NCI-H526 (cell line): ENCODE measurements at regions not wholly inside any gene's neighbourhood (a gene's known extent, or its start where the extent isn't known, plus 50 kb on each side); places are given as distances from the start of the nearest gene placed in this dataset.
"Not testable (repeated sequence)": the region's sequence is repeated elsewhere in the genome, so short reads cannot be mapped to it uniquely, and the experiment has no call there.

Experiments
- DNase-seq, 2 experiments: peaks; one replicate each; lab custom pipeline; 2025; lab: John Stamatoyannopoulos, UW

DNA sequence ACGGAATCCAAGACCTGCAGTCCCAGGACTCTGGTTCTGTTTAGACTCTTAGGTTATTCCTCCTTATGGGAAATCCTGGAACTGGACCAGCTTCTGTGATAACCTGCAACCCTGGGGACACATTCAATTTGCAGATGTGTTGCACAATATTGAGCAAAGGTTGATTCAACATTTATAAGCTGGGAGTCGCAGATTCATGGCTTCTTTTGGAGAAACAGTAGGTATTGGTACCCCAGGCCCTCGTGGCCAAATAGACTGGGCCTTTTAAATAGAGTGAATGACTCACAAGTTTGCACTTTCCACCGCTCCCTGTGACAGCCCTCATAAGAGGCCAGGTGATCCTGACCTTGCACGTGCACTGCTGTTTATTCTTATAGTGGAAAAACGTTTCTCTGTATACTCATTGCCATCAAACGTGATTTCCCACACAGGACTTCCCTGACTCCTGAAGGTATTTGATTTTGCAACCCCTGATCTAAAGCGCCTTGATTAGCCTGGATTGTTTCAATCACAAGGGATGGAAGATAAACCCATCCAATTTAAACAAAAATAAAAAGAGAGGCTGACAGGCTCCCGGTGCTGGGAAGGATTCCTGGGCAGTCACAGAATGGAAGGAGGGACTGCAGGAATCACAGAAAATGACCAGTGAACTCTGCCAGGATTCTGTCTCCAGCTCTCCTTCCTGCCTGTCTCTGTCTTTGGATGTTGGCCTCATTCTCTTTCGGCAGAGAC lies 98.0 kb downstream of the VCPKMT start:
- no peak for DNase-seq

DNA sequence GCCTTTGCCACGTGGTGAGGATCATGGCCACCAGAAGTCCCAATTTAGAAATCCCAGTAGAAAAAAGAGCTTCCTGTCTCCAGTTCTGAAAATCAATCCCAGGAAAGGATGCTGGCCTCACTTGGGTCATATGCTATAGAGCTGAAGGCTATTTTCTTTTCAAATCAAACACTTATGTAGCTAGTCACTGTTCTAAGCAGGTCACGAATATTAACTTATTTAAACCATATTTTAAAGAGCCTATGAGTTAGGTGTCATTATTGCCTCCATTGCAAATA lies 97.5 kb downstream of the VCPKMT start:
- no peak for DNase-seq

DNA sequence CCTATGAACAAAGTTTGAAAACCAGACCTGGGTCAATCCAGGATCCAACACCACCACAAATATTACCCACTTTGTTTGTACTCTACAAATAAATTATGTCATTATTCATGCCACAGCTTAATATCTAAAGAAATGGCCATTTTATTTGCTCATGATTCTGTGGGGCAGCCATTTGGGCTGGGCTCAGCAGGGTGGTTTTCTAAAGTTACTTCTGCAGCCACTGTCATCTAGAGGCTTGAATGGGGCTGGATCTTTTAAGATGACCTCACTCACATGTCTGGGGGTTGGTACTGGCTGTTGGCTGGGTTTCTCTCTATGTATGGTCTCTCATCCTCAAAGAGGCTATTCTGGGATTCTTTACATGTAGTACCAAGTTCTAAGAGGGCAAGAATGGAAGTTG lies 96.2 kb downstream of the VCPKMT start:
- no peak for DNase-seq

DNA sequence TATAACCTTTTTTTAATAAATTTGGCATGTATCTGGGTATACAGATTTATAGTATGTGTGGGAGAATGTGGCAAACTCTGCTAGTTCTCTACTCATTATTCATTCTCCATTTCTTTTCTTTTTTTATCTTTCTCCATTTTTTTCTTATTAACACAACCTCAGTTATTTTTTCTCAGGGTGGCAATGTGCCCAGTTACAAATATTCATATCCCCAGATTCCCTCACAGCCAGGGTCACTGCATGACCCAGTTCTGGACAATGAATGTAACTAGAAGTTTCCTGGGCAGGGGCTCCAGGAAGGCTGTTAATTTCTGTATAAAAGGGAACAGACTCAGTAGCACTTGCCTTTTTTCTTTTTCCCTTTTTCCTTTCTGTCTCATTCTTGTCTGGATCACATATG lies 95.6 kb downstream of the VCPKMT start:
- no peak for DNase-seq

DNA sequence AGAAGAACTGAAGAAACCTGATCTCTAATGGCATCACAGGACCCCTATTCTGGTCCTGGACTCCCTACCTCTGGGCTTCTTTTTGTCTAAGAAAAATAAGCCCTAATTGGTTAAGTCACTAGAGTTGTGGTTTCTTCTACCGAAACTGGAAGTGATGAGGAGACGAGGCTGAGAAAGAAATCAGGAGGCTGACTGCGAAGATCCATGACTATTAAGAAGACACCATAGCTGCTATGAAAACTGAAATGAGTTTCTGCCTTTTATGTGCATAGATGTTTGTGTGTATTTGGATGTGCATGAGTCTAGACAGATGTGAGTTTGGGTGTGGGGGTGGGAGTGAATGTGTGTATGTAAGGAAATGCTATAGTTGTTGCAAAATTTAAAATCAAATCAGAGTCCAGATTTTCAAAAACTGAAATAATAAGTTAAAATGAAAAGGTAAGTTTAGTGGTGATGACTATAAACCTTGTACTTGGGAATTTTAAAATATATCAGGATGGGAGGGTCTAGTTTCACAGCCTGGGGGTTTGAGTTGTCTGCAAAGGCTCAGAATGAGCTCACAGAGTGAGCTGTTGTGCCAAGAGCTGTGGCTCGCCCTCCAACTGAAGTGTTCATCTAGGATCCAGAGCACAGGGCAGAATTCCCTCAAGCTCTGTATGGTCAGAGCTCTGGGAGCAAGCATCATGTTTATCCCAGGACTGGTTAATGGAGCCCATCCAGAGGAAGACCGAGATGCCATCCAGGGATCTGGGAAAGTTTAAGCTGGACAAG lies 94.9 kb downstream of the VCPKMT start:
- no peak for DNase-seq

DNA sequence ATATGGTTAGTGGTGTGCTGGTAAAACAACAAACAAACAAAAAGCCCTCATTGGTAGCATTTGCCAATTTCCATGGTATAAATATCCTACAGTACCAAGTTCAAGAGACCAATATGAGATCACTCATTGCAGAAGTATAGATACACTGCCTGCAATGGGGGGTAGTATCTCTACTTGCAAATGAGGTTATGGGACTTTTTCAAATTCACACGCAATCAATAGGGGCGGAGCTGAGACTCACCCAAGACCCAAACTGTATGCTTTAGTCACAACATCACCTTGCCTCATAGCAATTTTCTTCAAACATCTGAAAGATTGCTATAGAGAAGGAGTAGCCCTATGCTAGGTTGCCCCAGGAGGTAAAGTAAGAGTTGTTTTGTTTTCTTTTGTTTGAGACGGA lies 93.7 kb downstream of the VCPKMT start:
- no peak for DNase-seq

DNA sequence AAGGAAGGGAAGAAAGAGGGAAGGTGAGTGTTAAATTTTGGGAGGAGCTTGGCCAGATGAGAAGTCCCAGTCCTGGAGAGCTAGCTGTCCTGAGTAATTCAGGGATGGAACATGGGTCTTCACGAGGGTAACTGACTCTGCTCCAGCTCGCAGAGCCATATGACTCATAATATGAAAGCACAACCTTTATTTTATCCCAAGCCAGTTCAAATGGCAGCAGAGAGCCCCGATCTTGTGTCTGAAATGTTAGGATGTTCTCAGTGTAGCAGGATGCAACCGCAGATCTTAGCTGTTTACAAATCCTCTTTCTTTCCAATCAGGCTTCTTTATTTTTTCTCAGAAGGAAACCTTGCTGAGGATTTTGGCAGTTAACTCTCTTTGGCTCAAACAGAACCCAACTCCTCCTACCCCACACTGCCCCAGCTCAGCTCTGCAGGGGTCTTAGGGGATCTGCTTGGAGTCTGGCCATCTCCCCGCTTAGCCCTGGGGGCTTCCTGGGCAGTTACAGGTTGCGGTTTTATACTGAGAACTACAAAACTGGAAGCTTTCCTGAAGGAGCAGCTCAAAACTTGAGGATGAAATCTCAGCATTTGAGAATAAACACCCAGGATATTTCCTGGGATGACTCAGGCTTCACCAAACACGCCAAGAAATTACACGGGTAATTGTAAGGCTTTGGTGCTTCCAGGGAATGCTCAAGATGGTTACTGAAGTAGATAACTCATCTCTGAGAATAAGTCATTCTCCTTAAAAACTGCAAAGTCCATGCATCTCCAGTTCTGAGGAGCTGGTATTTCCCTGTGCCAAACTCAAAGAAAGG lies 92.5 kb downstream of the VCPKMT start:
- DNase-seq: no peak

DNA sequence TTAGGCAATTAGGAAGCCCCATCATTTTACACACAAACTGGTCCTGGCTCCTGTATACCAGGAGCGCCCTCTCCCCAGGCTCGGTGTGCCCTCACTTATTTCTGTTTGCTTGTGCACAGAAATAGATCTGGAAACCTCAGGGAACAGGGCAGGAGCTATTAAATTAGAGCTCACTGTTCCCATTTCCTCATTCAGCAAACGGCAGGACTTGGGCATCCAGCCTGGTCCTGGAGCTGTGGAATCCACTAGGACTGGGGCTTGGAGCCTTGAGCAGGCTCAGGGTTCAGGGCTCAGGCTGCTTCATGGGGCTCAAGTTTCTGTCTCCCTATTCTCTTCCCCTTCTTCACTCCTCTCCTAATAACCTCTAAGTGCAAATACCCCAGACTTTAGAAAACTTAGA lies 91.3 kb downstream of the VCPKMT start:
- no peak for DNase-seq

DNA sequence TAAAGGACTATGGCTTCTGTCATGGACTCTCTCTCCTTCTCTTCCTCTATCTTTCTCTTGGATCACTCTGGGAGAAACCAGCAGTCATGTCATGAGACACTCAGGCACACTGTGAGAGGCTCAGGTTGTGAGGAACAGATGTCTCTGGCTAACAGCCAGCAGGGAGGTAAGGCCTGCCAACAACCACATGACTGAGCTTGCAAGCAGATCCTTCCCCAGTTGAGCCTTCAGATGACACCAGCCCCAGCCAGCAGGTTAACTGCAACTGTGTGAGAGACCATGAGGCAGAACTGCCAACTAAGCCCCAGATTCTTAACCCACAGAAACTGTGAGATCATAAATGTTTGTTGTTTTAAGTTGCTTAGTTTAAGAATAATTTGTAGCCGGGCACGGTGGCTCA lies 90.6 kb downstream of the VCPKMT start:
- DNase-seq: no peak

DNA sequence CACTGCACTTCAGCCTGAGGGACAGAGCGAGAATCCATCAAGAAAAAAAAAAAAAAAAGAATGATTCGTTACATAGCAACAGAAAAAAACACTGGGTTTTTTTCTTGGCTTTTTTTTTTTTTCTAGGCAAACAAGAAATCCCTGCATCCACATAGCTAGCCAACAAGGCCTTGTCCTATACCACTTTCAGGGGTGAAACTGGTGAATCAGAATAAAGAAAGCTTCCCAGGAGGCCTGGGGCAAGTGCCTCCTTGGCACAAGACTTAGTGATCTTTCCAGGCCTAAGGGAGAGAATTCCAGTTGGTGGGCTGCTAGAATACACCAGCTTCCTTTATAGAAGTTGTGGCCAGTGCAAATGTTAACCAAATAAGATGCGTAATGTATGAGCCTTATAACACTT lies 90.0 kb downstream of the VCPKMT start:
- DNase-seq: no peak

DNA sequence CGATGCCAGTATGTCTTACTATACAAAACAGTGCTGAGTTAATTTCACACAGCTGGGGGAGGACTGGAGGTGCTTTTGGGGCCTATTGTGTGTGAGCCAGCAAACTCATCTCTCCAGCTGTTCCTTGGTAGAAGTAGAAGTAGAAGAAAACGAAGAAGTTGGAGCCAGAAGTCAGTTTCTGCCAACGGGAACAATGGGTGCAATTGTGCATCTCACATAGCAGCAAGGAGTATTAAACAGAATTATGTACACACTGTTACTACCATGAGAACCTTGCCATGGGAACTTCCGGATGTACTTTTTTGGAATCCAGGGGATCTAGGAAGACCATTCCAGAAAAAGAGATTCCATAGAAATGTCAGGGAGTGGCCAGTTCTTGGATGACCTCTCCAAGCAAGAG lies 88.6 kb downstream of the VCPKMT start:
- DNase-seq: no peak

DNA sequence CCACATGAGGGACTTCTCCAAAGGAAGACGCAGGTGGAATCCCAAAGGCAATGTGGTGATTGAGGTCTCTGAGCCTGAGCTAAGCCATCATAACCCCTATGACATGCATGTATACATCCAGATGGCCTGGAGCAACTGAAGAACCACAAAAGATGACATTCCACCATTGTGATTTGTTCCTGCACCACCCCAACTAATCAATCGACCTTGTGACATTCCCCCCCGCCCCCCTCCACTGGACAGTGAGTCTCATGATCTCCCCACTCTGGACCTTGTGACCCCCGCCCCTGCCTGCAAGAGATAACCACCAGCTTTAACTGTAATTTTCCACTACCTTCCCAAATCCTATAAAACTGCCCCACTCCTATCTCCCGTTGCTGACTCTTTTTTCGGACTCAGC lies 87.9 kb downstream of the VCPKMT start:
- no peak for DNase-seq

DNA sequence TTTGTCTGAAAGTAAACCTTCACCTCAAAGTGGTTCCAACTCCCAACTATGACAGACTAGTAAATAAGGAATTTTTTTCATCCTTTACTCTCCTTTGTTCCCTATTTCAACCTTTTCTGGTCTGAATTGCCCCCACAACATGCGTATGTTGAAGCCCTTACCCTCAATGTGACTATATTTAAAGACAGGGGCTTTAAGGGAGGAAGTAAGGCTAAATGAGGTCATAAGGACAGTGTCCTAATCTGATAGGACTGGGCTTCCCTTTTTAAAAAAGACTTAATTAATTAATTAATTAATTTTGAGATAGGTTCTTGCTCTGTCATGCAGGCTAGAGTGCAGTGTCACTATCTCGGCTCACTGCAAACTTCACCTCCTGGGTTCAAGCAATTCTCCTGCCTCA lies 86.3 kb downstream of the VCPKMT start:
- DNase-seq: no peak

DNA sequence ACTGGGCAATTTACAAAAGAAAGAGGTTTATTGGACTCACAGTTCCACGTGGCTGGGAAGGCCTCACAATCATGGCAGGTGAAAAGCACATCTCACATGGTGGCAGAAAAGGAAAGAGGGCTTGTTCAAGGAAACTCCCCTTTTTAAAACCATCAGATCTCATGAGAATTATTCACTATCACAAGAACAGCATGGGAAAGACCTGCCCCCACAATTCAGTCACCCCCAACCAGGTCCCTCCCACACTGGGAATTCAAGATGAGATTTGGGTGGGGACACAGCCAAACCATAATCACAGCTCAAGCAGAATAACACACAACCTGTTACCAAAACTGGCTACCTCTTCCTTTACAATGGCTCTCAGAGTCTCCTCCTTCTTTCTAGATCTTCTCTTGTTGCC lies 85.5 kb downstream of the VCPKMT start:
- DNase-seq: not testable (repeated sequence)

DNA sequence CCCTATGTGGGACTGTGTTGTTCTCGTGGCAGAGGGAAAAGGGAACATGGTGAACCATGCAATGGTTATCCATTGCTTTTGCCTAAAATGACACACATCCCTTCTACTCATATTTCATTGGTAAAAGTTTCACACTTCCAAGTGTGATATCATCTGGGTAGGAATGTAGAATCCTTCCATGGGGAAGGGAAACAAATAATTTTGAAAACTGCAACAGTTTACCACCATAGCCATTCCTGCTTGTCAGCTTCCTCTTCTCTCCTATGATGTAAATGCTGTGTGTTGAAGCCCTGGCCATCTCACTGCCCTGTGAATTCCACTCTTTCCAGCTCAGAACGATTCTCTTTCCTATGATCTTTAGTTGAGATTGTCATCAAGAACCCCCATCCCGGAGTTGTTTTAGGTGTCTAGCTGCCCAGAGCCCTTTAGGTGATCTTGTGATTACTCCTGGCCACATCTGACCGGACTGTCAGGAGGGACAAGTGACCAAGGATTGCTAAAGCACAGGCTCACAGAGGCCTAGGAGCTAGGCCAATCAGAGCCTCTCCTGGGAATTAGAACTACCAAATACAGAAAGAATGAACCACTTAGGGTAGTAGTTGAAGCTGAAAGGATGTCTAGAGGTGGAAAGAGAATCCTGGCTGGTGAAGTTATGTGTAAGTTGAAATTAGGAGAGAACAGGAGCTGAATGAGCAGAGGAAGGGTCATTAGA lies 84.6 kb downstream of the VCPKMT start:
- no peak for DNase-seq

DNA sequence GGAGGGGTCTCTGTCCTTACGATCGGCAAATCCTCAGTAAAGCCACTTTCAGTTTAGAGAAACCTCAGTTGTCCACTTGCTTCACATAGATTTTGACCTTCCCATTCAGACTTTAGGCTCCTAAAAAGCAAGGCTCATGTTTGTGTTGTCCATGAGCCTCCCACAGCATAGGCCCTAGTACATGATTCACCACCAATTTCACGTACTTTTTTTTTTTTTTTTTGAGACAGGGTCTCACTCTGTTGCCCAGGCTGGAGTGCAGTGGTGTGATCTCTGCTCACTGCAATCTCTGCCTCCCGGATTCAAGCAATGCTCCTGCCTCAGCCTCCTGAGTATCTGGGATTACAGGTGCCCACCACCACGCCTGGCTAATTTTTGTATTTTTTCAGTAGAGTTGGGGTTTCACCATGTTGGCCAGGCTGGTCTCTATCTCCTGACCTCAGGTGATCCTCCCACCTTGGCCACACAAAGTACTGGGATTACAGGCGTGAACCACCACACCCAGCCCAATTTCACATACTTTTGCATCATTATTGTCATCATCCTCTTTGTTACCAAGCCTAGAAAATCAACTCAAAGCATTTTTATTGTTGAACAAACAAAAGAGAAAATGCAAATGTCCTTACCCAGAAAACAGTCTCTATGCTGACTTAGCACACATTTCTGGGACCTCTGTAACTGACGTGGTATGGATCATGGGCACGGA lies 83.8 kb downstream of the VCPKMT start:
- DNase-seq: not testable (repeated sequence)

DNA sequence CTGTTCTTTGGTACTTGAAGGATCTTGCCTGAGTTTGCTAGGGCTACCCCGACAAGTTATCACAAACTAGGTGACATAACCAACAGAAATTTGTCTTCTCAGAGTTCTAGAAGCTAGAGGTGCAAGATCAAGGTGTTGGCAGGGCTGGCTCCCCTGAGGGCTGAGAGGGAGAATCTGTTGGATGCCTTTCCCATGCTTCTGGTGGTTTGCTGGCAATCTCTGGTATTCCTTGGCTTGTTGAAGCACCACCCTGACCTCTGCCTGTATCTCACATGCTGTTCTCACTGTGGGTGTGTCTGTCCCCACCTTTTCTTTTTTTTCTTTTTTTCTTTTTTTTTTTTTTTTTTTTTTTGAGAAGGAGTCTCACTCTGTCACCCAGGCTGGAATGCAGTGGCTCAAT lies 81.2 kb downstream of the VCPKMT start:
- DNase-seq: no peak

DNA sequence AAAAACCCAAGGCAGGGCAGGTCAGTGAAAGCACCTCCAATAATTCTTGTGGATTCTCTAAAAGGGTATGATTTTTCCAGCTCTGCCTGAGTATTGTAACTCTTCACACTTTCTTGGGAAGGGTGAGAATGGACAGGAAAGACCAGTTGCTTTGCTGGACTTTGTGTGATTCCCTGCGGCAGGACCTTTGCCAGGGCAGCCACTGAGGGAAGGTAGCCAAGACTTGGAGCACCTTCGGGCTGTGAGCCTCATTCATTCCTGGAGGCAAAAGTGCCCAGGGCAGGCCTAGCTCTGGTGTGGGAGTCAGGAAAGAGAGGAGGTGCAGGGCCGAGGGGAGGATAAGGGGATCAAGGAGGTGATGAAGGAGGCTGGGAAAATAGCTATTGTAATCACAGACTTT lies 80.2 kb downstream of the VCPKMT start:
- no peak for DNase-seq

DNA sequence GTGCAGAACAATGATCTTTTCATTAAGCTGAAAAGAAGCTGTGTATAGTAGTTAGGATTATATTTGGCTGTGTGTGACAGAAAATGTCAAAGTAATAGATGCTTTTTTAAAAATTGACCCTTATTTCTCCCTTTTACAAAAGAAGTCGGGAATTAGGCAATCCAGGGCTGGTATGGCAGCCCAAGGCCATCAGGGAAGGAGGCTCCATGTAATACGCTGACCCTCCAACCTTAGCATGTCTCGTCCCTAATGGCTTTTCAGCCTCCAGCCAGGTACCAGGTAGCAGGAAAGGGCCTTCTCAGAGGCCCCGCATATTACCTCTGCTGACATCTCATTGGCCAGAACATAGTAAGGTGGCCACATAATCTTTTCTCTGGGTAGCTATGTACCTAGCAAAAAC lies 79.7 kb downstream of the VCPKMT start:
- DNase-seq: no peak

DNA sequence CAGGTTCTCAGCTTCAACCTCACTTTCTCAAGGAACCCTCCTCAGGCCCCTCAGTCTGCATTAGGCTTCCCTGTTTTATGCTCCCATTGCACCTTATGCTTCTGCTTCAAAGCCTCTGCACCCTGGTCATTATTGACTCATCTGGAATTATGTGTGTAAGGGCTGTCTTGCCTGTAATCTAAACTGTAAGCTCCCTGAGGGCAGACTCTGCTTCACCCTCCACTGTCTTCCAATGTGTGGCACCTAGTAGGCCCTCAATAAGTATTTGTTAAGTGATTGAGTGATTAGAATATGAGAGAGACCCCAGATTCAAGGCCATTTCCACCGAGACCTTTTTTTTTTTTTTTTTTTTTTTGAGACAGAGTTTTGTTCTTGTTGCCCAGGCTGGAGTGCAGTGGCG lies 79.1 kb downstream of the VCPKMT start:
- no peak for DNase-seq

DNA sequence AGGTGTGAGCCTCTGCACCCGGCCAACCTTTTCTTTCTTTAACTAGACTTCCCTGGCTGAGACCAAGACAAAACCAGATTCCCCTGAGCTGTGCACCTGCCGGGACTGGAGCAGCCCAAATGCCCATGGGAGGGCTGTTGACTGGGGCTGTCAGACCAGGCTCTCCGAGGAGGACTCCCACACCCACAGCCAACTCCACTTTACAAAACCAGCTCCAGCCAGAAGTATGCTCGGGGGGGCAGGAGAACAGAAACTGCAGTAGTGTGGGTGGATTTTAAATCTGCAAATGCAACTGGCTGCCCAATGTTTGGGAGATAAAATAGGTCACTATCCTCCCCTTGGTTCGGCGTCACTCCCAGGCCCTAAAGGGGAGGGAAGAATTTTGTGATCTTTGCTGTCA lies 78.5 kb downstream of the VCPKMT start:
- DNase-seq: no peak
